Bone marrow (tissue), 2 donors: ENCODE measurements at regions not wholly inside any gene's neighbourhood (a gene's known extent, or its start where the extent isn't known, plus 50 kb on each side); places are given as distances from the start of the nearest gene placed in this dataset.

Experiments used
- DNase-seq, 2 donors: peaks; one replicate each; lab custom pipeline; 2025; lab: John Stamatoyannopoulos, UW

DNA sequence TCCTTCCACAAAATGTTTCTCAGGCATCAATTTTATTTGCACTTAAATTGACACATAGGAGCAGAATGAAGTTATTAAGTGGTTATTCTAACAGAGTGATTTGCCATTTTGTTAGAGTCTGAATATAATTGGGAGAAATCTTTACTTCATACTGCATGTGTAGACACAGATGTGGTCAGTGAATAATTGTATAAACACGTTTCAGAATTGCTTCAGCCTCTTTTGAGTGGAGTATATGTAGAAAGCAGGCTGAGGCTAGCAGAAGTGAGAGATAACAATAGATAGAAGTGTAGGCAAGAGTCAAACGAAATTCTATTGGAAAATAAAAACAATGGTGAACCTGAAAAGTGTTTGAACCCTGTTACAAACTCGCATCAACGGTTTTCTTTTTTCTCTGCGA lies 270.7 kb downstream of the TMEM167A start:
- DNase-seq: no peak

DNA sequence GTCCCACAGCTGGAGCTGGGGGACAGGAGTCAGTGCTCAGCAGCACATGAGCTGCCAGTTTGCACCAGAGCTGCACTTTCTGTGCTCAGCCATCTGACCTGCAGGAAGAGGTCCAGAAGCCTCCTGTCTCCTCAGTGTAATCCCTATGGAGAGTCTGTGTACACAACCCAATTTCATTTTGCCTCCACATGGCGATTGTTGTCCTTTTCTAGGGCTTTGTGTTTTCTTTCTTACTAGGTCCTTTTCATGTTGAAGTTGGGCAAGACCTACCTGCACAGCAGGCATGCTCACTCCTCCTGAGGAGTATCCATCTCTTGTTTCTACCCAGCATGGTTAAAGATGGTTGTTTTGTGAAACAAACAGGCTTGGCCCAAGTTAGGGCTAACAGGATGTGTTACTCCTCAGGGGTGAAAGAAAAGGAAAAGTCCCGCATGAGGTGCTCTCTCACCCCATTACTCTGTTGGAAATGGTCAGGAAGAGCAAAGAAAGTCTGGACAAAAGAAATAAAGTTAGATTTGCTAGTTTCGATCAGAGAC lies 273.0 kb downstream of the TMEM167A start:
- DNase-seq: no peak

DNA sequence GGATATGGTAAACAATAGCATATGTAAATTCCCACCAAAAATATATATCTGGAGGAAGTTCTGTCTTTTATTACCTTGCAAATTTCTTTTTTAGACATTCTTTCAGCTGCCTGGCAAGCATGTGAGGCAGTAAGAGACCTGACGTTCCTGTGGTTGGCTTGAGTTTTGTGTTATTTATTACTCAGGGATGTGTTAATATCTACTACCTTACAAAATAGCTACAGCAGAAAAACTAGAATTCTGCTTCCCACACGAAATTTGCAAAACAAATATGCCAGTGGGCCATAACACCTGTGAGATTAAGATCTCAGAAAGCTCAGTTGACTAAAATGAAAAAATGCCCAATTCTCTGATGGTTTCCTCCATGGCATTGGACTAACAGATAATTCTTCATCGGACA lies 274.2 kb downstream of the TMEM167A start:
- DNase-seq: no peak

DNA sequence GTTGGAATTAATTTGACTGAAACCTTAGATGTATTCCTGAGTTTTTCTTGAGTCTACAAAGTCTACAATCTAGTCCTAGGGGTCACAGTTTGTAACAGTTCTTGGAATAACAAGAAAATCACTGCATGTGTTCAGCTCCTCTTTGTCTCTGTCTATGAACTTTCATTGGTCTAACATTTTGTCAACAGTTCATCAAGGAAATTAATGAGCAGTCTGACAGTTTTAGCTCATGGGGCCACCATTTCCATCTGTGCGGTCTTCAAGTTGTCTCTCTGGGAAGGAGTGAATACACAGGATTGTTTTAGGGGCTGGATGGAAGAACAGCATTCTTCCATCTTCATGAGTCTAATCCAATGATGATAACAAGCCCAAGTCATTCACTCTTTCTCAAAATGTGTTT lies 276.4 kb downstream of the TMEM167A start:
- no peak for DNase-seq

DNA sequence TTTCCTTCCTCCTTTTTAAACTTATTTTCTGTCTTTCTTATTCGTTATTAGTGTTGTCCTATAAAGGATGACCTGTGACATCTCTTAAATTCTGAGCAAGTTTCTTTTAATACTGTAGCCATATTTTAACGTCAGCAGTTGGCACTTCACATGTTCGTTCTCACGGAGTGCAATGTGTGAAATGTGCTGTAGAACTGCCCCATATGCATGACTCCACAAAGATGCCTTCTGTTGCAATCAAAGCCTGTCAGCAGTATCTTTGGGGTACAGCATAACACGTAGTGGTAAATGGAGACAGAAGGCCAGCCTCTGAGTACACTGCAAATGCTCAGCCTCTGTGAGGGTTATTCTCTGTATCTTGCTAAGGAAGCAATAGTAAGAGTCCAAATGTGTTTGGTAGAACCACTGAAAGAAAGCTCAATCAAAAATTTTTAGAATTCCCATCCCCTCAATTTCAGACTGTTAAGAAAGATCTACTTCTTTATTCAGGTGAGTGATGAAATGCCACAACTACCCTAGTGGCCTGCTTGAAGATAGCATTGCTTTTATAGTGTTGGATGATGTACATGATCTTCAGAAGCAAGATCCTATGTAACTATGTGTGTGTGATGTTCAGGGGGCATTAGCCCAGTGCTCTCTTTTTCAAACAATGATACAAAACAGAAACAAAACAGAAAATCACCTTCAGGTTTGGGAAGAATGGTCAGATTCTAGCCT lies 277.7 kb downstream of the TMEM167A start:
- DNase-seq: no peak

DNA sequence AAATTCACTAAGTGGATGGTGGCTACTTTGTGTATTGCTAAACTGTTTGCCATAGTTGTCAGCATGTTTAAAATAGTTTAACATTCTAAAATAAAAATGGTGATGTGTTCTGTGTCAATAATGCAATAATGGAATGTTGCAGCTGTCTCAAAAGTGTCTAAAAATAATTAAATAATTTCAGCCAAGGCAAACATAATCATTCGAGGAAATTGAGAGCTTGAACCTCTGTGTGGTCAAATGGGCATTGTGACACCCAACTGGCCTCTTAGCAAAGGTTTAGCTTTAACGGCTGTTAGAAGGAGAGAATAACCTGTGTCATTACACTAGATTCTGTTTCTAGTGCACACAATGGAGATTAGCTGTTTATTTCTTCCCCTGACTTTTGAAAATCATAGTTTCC lies 278.5 kb downstream of the TMEM167A start:
- no peak for DNase-seq

DNA sequence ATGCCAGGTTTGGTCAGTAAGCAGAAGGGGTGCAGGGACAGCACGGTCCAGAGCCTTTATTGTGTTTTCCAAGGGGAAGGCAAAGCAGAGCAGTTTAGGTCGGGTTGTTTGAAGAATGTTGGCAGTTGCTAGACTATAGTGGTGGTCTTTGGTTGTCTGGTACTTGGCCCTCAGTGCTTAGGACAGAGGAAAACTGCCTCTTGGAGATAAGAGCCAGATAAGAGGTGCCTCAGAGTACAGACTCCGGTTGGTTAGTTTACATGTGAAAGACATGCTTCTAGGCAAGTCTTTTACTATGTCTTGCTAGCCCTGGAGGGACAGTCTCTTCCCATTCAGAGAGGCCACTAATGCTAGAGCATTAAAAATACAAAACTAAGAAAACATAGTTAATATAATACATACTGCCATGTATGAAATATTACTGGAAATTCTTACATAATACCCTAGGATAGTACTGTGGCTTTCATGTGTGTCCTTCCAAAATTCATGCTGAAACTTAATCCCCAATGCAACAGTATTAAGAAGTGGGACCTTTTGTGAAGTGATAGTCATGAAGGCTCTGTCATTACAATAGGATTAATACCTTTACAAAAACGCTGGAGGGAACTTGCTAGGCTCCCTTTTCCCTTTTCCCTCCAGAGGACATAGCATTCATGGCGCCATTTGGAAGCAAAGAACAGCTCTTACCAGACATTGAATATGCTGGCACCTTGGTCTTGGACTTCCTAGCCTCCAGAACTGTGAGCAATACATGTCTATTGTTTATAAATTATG lies 280.4 kb downstream of the TMEM167A start:
- DNase-seq: no peak

DNA sequence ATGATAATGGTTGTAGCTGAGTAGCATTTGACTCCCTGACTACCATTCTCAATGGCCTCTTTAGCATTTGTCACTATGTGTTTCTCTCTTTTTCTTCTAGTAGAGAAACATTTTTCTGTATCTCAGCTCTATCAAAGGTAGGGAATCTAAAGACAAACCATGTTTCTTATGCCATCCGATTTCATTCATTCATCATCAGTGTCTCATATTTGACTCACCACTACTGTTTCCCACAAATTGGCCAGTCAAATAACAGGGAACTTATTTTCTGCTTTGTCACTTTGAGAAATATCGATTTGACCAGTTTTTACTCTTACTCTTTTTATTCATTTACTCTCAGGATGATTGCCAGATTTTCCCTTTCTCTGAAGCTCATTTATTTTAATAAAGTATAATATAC lies 282.3 kb downstream of the TMEM167A start:
- no peak for DNase-seq

DNA sequence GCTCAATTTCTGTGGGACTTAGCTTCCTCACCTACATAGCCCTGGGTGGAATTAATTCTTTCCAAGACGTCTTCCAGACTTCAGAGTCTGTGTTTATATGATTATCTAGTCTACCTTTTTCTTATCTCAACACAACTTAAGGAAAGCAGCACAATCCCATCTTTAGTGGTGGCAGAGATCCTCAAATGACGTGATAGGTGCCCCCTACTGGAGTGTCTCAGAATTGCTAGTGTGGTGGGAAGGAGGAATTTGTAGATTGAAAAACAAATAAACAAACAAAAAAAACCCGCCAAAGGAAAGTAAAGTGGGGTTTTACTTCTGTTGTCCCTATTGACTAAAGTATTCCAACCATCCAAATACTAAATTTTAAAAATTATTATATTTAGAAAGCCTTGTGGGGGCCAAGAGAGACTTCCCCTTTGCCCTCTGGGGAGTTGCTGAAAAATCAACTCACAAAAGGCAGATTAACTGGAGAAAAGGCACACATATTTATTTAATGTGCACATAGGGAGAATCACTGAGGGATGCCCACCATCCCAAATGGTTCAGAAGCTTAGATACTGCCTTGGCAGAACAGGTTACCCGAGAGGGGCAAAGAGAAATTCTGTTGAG lies 283.3 kb downstream of the TMEM167A start:
- DNase-seq: peak in 1 of 2 donors; percentile 21

DNA sequence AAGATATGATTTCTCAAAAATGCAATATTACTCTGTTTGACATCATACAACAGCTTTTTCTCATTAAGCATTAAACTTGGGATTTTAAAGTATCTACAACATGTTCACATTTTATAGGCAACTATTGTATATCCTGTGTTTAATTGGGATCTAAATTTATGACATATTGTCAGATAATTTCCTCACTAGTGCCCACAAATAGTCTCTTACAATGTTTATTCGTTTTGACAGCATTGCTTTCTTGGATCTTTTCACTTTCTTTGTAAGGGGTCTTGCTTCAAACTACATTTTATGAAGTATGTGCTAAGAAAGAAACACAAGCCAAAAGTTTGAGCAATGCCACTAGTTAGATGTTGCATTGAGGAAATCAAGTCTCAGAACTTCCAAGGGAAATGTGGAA lies 285.1 kb downstream of the TMEM167A start:
- DNase-seq: no peak

DNA sequence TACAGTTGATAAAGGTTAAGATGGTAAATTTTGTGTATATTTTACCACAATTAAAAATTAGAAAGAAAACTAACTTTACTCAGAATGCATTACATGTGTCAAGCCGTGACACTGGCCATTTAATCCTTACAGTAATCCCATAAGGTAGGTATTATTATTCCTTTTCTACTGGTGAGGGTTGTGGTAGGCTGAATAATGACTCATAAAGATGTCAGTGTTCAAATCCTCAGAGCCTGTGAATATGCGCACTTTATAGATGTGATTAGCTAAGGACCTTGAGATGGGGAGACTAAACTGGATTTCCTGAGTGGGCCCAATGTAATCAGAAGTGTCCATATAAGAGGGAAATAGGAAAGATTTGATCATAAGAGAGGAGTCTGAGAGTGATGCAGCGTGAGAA lies 288.1 kb downstream of the TMEM167A start:
- DNase-seq: no peak

DNA sequence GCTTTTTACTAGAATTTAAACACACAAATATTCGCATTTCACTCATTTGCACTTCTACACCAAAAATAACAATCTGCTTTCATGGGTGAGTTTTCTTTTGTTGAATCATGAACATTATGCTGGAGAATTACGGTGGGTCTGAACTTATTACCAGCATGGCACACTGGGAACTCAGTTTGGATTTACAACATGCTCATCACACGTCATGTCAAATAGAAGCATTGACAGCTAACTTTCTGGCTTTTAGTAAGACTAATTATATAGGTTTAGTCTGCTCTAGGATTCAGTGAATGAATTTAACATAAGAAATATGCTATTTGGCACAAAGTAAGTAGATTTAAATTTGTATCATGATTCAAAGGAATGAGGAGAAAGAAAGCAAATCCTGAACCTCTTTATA lies 290.4 kb downstream of the TMEM167A start:
- DNase-seq: no peak

DNA sequence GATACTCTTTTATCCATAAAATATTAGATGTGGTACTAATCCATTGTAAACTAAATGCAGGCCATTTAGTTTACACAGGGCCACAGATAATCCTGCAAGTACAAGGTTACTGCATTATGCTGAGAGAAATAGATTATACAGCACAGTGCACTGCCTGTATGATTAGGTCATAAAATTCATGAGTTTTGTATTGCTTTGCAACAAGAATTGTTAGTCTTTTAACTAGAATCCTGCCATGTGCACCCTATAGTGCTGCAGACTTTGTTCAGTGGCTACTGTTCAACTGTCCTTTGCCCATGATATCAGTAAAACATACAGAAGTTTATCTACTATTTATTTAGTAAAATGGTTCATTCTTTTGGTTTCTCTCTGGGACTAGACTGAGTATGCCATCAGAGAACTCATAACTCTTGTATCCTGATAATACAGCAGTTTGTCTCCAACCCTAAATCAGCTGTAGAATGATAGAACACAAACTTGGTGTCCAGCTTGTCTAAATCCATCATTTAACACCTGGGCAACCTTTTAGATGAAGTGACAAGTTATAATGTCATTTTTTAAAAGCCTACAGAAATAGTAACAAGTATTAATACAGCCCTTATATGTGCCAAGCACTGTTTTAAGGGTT lies 291.2 kb downstream of the TMEM167A start:
- DNase-seq: no peak

DNA sequence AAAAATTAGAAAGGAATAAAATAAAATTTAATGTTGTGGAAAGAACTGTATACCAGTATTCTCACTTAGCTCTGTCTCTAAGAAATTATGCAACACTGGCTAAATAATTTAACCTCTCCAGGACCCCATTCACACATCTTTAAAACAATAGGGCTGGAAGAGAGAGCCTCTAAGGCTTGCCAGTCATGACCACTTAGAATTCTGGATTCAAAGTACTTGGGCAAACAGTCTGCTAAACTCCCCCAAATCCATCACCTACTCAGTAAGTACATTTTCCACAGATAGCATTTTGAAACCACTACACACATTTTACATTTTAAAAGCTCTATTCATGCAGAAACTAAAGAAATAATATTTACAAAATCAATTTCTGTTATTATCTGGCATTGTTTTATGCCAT lies 291.7 kb downstream of the TMEM167A start:
- no peak for DNase-seq

DNA sequence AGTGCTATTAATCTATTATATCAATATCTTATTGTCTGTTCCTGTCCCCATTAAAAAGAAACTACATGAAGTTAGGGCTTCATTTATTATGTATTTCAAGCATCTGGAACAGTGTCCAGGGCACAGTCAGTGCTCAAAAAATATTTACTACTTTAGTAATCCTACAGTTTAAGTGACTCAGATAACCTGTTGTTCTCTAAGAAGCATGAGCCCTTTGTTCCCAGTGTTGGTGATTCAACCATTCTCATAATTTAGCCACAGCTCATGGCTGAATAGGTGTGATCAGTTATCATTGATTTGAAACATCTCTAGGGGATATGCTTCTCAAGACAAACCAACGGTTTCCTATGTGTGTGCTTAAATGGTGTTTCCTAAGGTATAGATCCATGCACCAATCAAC lies 292.7 kb downstream of the TMEM167A start:
- no peak for DNase-seq

DNA sequence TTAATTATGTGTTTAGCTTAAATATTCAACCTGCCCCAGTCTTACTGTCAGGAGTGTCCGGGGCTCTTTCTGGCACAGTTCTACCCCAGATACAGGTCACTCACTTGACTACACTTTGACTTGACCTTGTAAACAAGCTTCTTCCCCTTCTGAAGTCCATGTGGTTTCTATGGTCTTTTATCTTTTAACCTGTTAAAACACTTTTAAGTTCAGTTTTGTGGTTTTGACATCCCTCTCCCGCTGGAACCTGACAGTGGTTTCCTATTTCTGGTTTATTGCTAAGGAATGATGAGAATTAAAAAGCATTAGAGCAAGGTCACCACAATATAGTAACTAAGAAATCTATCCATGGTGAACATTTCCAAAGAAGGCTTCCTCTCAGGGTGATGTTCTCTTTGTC lies 300.1 kb downstream of the TMEM167A start:
- no peak for DNase-seq

DNA sequence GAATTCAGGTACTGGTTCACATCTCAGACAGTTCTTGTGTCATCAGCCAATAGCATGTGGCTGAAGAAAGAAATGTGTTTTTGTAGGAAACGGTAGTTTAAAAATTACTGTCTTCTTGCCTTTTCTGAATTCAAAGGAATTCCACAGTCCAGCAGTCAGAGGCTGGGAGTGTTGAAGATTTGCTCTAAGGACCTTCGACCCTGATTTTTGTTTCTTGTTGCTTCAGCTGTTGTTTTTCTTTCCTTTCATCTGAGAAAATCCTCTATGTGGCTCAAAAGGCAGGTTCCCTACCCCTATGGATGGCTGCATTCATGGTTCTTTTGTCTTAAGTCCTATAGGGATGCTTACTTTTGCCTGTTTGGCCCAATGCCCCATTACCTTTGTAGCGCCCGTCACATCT lies 304.9 kb downstream of the TMEM167A start:
- DNase-seq: no peak

DNA sequence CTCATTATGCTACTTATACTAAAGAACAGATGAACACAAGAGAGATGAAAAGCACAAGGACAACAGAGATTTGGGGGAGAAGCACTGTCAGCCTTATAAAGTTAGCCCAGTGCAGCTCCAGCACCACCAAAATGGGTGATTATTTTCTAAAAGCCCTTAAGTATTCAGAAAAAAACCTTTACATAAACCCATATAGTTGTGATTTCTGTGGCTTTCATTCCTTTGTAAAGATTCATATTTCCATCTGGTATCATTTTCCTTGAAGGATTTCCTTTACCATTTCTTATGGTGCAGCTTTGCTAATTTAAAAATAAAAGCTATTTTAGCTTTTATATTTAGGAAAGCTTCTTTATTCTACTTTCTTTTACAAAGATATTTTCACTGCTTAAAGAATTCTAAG lies 311.0 kb downstream of the TMEM167A start:
- no peak for DNase-seq

DNA sequence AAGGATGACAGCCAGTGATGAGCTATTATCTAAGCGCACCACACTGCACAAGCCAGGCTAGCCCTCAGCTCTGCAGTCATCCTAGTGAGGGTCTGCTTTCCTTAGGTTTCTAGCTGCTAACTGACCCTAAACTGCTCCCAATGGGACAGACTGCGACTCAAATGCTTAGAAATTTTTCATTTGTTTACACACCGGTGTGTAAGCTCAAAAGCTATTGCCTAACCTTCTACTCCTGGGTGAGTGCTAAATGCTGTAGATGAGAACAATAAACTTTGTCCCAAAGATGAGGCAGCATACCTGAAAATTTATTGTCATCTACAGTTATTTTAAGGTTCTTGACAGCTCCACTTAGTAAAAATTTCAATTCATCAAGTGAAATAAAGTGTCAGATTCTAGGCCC lies 311.4 kb downstream of the TMEM167A start:
- no peak for DNase-seq

DNA sequence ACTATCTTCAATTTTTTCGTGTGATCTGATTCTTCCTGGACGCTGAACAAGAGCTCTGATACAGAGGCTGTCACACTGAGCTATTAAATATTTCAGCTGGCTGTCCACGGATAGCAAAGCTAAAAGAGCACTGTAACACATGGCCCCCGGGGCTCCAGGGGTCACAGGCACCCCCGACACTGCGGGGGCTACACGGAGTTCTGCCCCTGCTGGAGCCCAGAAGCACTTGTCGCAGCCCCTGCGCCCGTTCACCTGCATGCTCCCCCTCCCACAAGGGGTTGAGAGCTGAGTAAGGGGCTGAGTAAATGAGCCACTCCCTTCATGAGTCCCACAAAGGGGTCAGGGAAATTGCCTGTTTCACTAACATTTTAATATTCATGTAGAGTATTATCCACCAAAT lies 316.3 kb downstream of the TMEM167A start:
- no peak for DNase-seq

DNA sequence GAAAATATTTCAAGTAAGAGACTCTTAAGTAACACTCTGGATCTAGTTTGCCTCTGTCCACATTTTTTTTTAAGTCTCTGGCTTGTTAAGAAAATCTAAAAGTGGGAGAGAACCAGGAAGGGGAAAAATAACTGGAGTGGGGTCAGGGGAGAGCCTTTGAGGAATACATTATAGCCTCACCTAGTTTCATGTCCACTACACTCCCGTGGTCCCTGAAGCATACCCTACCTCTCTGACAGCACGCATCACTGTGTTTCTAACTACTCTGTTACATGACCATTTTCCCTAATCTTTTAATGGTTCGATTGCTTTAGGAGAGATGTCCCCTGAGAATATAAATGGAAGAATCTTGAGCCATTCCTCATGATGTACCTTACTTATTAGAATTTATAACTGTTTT lies 318.3 kb downstream of the TMEM167A start:
- DNase-seq: no peak

DNA sequence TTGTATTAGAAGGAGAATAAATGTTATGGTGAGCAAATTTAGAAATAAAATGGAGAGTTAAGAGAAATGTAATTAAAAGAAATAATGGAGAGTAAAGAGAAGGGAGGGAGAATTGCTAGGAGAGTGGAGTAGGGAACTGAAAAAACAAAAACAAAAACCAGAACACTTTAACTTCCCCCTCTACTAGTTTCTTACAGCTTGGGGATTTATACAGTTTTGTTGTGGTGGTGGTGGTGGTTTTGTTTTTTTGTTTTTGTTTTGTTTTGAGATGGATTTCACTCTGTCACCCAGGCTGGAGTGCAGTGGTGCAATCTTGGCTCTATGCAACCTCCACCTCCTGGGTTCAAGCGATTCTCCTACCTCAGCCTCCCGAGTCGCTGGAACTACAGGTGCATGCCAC lies 322.4 kb downstream of the TMEM167A start:
- no peak for DNase-seq
